Activated CD4-positive, alpha-beta T cell treated with anti-CD3 and anti-CD28 coated beads for 36 hours (primary cell): ENCODE measurements at regions not wholly inside any gene's neighbourhood (a gene's known extent, or its start where the extent isn't known, plus 50 kb on each side); places are given as distances from the start of the nearest gene placed in this dataset.
A peak's percentile ranks its signal among the peaks of the same experiment; 100 is the strongest.

Experiments
- ATAC-seq: fragments of 200-7000 bp; cut with Tn5 transposase; one replicate; pipeline ENCODE4 v1.10.0; 2021; ENCODE audit warnings: mild to moderate bottlenecking, moderate library complexity
- CTCF ChIA-PET: fragments of 350-600 bp; sonication (Branson Sonifier 250); formaldehyde crosslinking; loops from one replicate; lab custom pipeline; 2021; ENCODE audit warnings: antibody characterized with exemption; lab: Charles Lee
- POLR2A ChIA-PET: fragments of 350-600 bp; sonication (Branson Sonifier 250); formaldehyde crosslinking; loops from one replicate; lab custom pipeline; 2021; ENCODE audit warnings: antibody characterized with exemption, inconsistent platforms; lab: Charles Lee
- DNase-seq: peaks from one replicate; pipeline ENCODE4 v3.0.0-alpha.2; 2020
- H3K27ac Mint-ChIP-seq: one replicate; pipeline ENCODE4 v1.8.0; 2021; ENCODE audit warnings: mixed read lengths
- H3K27me3 Mint-ChIP-seq: one replicate; pipeline ENCODE4 v1.8.0; 2021; ENCODE audit warnings: mixed read lengths
- H3K36me3 Mint-ChIP-seq: one replicate; pipeline ENCODE4 v1.8.0; 2021; ENCODE audit warnings: low read depth, mixed read lengths
- H3K4me1 Mint-ChIP-seq: one replicate; pipeline ENCODE4 v1.8.0; 2021; ENCODE audit warnings: mixed read lengths
- H3K4me3 Mint-ChIP-seq: one replicate; pipeline ENCODE4 v1.8.0; 2021; ENCODE audit warnings: mild to moderate bottlenecking, moderate library complexity, mixed read lengths
- H3K9me3 Mint-ChIP-seq: one replicate; pipeline ENCODE4 v1.8.0; 2021; ENCODE audit warnings: low read depth, mixed read lengths
- intact Hi-C, 2 experiments: fragments of 100-400 bp; cut with DNase I in 1 of 2; cut with micrococcal nuclease in 1 of 2; formaldehyde crosslinking; loops; one replicate each; pipeline versions ENCODE4 v1.14.2 to v1.15.1; 2022 to 2024; cut with DNase I, micrococcal nuclease

DNA sequence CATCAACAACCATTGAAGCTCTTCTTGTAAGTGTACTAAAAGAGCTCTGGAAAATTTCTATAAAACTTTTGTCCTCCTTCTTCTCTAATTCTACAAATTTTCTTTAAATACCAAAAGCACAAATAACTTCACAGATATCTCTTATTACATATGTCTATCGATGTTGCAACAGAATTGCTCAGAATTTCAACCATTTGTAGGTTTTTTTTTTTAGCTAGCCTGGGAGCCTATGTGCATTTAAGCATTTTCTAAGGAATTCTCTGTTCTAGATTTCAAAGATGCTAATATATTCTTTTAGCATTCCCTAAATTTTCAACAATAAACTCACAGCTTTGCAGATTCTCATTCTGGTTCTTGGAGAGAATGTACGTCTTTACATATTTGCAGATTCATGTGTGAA is 774.3 kb upstream of the NR2F2 start:
- Mint-ChIP-seq H3K4me1 (peaks cover 12% of the 10 kb centered on the region), H3K27me3 (peaks cover 18% of the 10 kb centered on the region), H3K27ac (no peak overlapping the region), H3K4me3 (no peak overlapping the region), H3K9me3 (peaks cover 2% of the 10 kb centered on the region), H3K36me3 (no peaks in the 10 kb centered on the region)
- intact Hi-C loops, result no loop called here
- POLR2A ChIA-PET, result interaction anchor here (0.6 kb wide), 1 partner anchor 397 kb away, joined by 3 read pairs; no protein-coding TSS in a partner anchor
- ATAC-seq, result no peak
- DNase-seq, result no peak
- CTCF ChIA-PET, result interaction anchor here (0.6 kb wide), 1 partner anchor 18 kb away, joined by 4 read pairs; no protein-coding TSS in a partner anchor

DNA sequence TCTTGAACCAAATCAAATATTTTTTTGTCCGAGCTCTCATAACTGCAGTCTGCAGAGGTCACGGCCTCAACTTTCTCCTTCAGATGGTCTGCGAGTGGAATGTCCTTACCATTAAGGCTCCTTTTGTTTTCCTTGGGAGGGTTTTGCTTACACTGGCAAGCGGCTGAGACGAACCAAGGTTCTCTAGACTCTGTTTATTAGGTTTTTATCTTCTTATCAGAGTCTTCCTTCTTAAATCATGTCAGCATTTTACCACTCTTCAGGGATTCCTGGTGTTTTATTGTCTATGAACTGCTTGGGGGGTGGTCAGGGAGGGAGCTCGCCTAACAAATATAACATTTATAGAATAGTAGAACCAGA is 773.7 kb upstream of the NR2F2 start:
- Mint-ChIP-seq H3K27me3 (peaks cover 21% of the 10 kb centered on the region), H3K4me1 (peaks cover 12% of the 10 kb centered on the region)
- intact Hi-C loops, result no loop called here

GRCh38 chr15:95557226-95558046 is 773.1 kb upstream of the NR2F2 start:
- DNase-seq (peak; percentile 3), ATAC-seq (peak; percentile 76)
- intact Hi-C loops, result no loop called here
- H3K4me1 Mint-ChIP-seq, result peaks cover 12% of the 10 kb centered on the region
- no peaks in the 10 kb centered on the region for H3K36me3 Mint-ChIP-seq
- H3K27ac Mint-ChIP-seq, result peak overlapping the region; percentile 37
- H3K27me3 Mint-ChIP-seq, result peaks cover 21% of the 10 kb centered on the region
- ChIA-PET POLR2A (no interaction called here), CTCF (no interaction called here)
- H3K4me3 Mint-ChIP-seq, result no peak overlapping the region
- H3K9me3 Mint-ChIP-seq, result peaks cover 2% of the 10 kb centered on the region

More for the DNA sequence above, 773.7 kb upstream of the NR2F2 start:
- Mint-ChIP-seq H3K36me3 (no peaks in the 10 kb centered on the region), H3K9me3 (peaks cover 2% of the 10 kb centered on the region), H3K4me3 (no peak overlapping the region), H3K27ac (no peak overlapping the region)
- no peak for DNase-seq
- ChIA-PET CTCF (no interaction called here), POLR2A (interaction anchor here (0.6 kb wide), 1 partner anchor 396 kb away, joined by 3 read pairs; no protein-coding TSS in a partner anchor)
- ATAC-seq, result no peak

DNA sequence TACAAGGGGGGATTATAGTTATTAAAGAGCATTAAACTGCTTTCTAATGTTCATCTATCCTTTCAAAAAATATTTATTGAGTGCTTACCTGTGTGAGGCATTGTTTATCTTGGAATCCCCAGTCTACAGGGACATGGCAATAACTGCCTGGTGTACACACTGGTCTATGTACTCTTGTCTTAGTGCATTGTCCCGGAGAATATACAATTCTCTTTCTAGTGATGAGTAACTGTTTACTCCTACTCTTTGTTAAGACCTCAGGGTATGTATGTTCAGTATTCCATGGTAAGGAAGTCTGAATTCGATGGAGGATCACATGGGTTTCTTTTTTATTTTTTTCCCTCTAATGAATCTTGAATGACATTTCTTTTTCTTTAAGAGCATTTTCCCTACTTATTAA is 772.4 kb upstream of the NR2F2 start:
- Mint-ChIP-seq H3K36me3 (no peaks in the 10 kb centered on the region), H3K4me3 (no peak overlapping the region), H3K27me3 (peaks cover 21% of the 10 kb centered on the region), H3K27ac (no peak overlapping the region), H3K4me1 (peaks cover 12% of the 10 kb centered on the region), H3K9me3 (peaks cover 2% of the 10 kb centered on the region)
- no peak for DNase-seq
- ATAC-seq, result no peak
- ChIA-PET POLR2A (interaction anchor here (0.6 kb wide), 1 partner anchor 699 kb away, joined by 16 read pairs; no protein-coding TSS in a partner anchor), CTCF (interaction anchor here (1.1 kb wide), 1 partner anchor 22 kb away, joined by 3 read pairs; no protein-coding TSS in a partner anchor)
- intact Hi-C loops, result no loop called here

DNA sequence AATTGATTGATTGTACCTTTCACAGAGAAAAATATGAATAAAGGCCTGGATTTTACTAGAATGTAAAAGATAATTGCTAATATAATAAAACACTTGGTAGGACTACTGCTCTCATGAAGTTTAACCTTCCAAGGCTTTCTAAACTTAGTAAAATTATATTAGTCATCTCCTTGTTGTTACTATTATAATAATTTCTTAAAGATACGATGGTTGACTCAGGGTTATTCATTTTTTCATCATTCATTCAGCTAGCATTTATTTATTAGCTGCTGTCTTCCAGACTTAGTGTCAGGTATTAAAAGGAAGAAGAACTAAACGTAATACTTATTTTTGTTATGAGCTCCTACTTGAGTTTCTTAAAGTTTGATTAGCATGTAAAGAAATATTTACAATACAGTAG is 771.6 kb upstream of the NR2F2 start:
- intact Hi-C loops, result no loop called here
- DNase-seq, result no peak
- CTCF ChIA-PET, result interaction anchor here (1.1 kb wide), 1 partner anchor 23 kb away, joined by 3 read pairs; no protein-coding TSS in a partner anchor
- Mint-ChIP-seq H3K4me1 (peaks cover 12% of the 10 kb centered on the region), H3K27me3 (peaks cover 21% of the 10 kb centered on the region), H3K27ac (no peak overlapping the region), H3K36me3 (no peaks in the 10 kb centered on the region), H3K9me3 (peaks cover 2% of the 10 kb centered on the region), H3K4me3 (no peak overlapping the region)
- POLR2A ChIA-PET, result no interaction called here
- ATAC-seq, result no peak

- H3K27ac Mint-ChIP-seq, result no peak overlapping the region
These were observed 770.6 kb upstream of the NR2F2 start for GRCh38 chr15:95559875-95560394.

DNA sequence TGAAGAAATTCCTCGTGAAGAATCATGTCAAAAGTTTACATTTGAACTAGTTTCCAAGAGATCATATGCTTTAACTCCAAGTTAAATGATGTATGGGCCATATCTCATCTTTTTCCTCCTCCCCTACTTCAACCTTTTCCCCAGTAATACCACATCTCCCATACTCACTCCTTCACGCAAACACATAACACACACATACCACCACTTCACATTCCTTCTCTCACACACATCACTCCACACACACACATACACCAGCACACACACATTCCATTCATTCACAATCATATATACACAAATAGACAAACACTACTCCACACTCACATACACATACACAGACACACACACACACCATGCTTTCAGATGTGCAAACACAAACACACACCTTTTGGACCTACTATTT is 769.0 kb upstream of the NR2F2 start:
- intact Hi-C loops, result no loop called here
- peaks cover 2% of the 10 kb centered on the region for H3K9me3 Mint-ChIP-seq
- ATAC-seq (no peak), DNase-seq (no peak)
- no peak overlapping the region for H3K4me3 Mint-ChIP-seq
- H3K27ac Mint-ChIP-seq, result no peak overlapping the region
- POLR2A ChIA-PET, result no interaction called here
- CTCF ChIA-PET, result no interaction called here
- H3K36me3 Mint-ChIP-seq, result no peaks in the 10 kb centered on the region
- H3K4me1 Mint-ChIP-seq, result peaks cover 12% of the 10 kb centered on the region
- H3K27me3 Mint-ChIP-seq, result peaks cover 18% of the 10 kb centered on the region

More at GRCh38 chr15:95559875-95560394, 770.6 kb upstream of the NR2F2 start:
- intact Hi-C loops, result no loop called here
- Mint-ChIP-seq H3K9me3 (peaks cover 2% of the 10 kb centered on the region), H3K4me1 (peaks cover 12% of the 10 kb centered on the region), H3K27me3 (peaks cover 21% of the 10 kb centered on the region), H3K36me3 (no peaks in the 10 kb centered on the region), H3K4me3 (no peak overlapping the region)
- CTCF ChIA-PET, result no interaction called here
- DNase-seq (peak; percentile 19), ATAC-seq (peak; percentile 26)
- POLR2A ChIA-PET, result no interaction called here

- no peak for ATAC-seq
- no peaks in the 10 kb centered on the region for H3K9me3 Mint-ChIP-seq
- intact Hi-C loops, result no loop called here
- peaks cover 14% of the 10 kb centered on the region for H3K27me3 Mint-ChIP-seq
- ChIA-PET CTCF (interaction anchor here (0.6 kb wide), 1 partner anchor 72 kb away, joined by 3 read pairs; no protein-coding TSS in a partner anchor), POLR2A (no interaction called here)
- no peaks in the 10 kb centered on the region for H3K4me1 Mint-ChIP-seq
- H3K27ac Mint-ChIP-seq, result no peak overlapping the region
- DNase-seq, result no peak
- H3K36me3 Mint-ChIP-seq, result no peaks in the 10 kb centered on the region
- no peak overlapping the region for H3K4me3 Mint-ChIP-seq
These were observed 766.9 kb upstream of the NR2F2 start for GRCh38 chr15:95563634-95564033.

- intact Hi-C loops, result no loop called here
- H3K36me3 Mint-ChIP-seq, result no peaks in the 10 kb centered on the region
- no peak for DNase-seq
- ATAC-seq, result no peak
- peaks cover 14% of the 10 kb centered on the region for H3K27me3 Mint-ChIP-seq
- no peak overlapping the region for H3K4me3 Mint-ChIP-seq
- ChIA-PET POLR2A (no interaction called here), CTCF (no interaction called here)
- H3K27ac Mint-ChIP-seq, result no peak overlapping the region
- no peaks in the 10 kb centered on the region for H3K4me1 Mint-ChIP-seq
- H3K9me3 Mint-ChIP-seq, result no peaks in the 10 kb centered on the region
These were observed 765.4 kb upstream of the NR2F2 start for GRCh38 chr15:95565016-95565600.

DNA sequence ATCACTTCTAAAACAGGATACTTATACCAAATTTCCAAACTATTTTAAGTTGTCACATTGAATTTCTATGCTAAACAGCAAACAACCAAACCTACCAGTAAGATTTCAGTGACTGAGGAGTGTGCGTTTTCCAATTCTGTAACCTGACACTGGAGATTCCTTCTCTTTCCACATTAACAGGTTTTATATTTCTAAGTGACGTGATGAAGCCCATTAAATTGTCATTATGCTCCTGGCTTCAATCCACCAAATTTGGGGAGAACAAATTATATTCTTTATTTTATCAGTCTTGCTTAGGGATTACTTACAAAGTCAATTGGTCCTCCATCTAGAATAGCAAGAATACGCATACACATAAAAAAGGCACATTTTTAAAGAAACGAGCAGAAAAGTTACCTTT is 764.8 kb upstream of the NR2F2 start:
- no peaks in the 10 kb centered on the region for H3K36me3 Mint-ChIP-seq
- H3K27me3 Mint-ChIP-seq, result peaks cover 16% of the 10 kb centered on the region
- no peak for ATAC-seq
- no peak overlapping the region for H3K27ac Mint-ChIP-seq
- no peak for DNase-seq
- POLR2A ChIA-PET, result no interaction called here
- H3K4me3 Mint-ChIP-seq, result no peak overlapping the region
- CTCF ChIA-PET, result no interaction called here
- intact Hi-C loops, result no loop called here
- H3K9me3 Mint-ChIP-seq, result no peaks in the 10 kb centered on the region
- no peaks in the 10 kb centered on the region for H3K4me1 Mint-ChIP-seq

DNA sequence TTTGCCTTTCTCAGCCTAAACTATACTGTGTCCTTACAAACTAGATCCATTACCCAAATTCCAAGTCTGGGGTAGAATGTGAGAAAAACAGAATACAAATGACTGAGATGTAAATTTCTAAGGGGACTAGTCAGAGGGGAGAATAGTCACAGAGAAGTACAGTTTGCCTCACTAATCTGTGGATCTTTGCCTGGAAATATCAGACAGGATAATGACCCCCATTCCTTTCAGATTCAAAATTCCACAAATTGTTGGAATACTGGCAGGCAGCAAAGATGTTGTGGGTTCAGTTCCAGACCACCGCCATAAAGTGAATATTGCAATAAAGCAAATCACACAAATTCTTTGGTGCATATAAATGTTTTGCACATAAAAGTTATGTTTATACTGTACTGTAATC is 762.8 kb upstream of the NR2F2 start:
- no peak overlapping the region for H3K27ac Mint-ChIP-seq
- peaks cover 13% of the 10 kb centered on the region for H3K27me3 Mint-ChIP-seq
- no peaks in the 10 kb centered on the region for H3K4me1 Mint-ChIP-seq
- ATAC-seq, result no peak
- DNase-seq, result no peak
- ChIA-PET CTCF (no interaction called here), POLR2A (no interaction called here)
- H3K4me3 Mint-ChIP-seq, result no peak overlapping the region
- peaks cover 8% of the 10 kb centered on the region for H3K9me3 Mint-ChIP-seq
- H3K36me3 Mint-ChIP-seq, result no peaks in the 10 kb centered on the region
- intact Hi-C loops, result no loop called here
